Bronchial epithelial cell (primary cell): ENCODE measurements at regions not wholly inside any gene's neighbourhood (a gene's known extent, or its start where the extent isn't known, plus 50 kb on each side); places are given as distances from the start of the nearest gene placed in this dataset.

ENCODE experiments used
- DNase-seq: peaks from one replicate; pipeline ENCODE4 v3.0.0-alpha.2; 2010; ENCODE audit warnings: low read depth
- FAIRE-seq: peaks from 2 replicates; lab custom pipeline; 2011; peaks lifted over from hg19 to GRCh38; lab: Jason Lieb, UNC
- H3K27me3 ChIP-seq: 2 replicates; pipeline ENCODE4 v1.5.1; 2011; ENCODE audit warnings: low read length; ENCODE audit not compliant: control insufficient read depth, insufficient read depth
- H3K36me3 ChIP-seq: 2 replicates; pipeline ENCODE4 v1.5.1; 2011; ENCODE audit warnings: low read length; ENCODE audit not compliant: control insufficient read depth, insufficient read depth
- H3K4me3 ChIP-seq: 2 replicates; pipeline ENCODE4 v1.5.1; 2011; ENCODE audit warnings: mild to moderate bottlenecking, low read depth, low read length, control low read depth
- TF ChIP-seq, protein P1 (sequence below): IDR thresholded peaks from 2 replicates; pipeline ENCODE4 v1.5.1; 2011; ENCODE audit warnings: mild to moderate bottlenecking, moderate library complexity, low read length, control low read depth, inconsistent platforms; ENCODE audit not compliant: insufficient read depth, severe bottlenecking

GRCh38 chr22:46073683-46074504 lies 76.4 kb upstream of the PPARA start:
- TF ChIP-seq, protein P1, sequence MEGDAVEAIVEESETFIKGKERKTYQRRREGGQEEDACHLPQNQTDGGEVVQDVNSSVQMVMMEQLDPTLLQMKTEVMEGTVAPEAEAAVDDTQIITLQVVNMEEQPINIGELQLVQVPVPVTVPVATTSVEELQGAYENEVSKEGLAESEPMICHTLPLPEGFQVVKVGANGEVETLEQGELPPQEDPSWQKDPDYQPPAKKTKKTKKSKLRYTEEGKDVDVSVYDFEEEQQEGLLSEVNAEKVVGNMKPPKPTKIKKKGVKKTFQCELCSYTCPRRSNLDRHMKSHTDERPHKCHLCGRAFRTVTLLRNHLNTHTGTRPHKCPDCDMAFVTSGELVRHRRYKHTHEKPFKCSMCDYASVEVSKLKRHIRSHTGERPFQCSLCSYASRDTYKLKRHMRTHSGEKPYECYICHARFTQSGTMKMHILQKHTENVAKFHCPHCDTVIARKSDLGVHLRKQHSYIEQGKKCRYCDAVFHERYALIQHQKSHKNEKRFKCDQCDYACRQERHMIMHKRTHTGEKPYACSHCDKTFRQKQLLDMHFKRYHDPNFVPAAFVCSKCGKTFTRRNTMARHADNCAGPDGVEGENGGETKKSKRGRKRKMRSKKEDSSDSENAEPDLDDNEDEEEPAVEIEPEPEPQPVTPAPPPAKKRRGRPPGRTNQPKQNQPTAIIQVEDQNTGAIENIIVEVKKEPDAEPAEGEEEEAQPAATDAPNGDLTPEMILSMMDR = no peak
- DNase-seq (peak; percentile 9), FAIRE-seq (no peak)
- H3K4me3 ChIP-seq = peak overlapping the region; percentile 92
- peaks cover 18% of the 10 kb centered on the region for H3K36me3 ChIP-seq
- no peaks in the 10 kb centered on the region for H3K27me3 ChIP-seq

DNA sequence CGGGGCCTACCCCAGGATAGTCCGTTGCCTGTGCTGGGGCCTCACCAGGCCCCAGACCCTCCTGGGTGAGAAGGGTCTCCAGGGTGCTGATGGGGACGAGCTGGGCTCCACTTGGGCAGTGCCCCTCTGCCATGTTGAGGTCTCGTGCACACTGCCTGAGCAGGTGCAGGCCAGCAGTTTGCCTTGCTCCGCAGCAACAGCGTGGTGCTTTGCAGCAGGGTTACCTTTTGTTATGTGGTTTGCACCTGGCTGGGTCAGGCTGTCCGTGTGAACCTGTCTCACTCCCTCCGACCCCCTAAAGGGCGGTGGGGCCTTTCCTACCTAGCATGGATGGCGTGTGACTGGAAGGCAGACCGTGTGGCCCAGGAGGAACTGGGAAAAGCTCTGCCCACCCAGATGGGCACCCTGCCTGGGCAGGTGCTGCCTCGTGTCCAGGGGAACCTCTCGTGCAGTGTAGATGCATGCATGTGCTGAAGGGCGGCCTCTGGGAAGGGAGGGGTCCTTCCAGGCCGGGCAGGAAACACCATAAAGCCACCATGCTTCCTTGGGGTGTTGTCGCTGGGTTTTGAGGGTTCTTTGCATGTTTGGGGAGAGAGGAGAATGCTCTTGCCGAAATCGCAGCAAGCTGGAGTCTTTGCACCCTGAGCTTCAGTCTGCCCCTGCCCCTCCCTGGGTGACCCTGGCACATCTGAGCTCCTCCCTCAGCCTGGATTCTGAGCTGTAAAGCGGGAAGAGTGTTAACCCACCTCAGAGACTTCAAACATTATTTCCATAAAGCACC lies 75.4 kb upstream of the PPARA start:
- peak overlapping the region; percentile 92 for H3K4me3 ChIP-seq
- DNase-seq (no peak), FAIRE-seq (no peak)
- no peaks in the 10 kb centered on the region for H3K27me3 ChIP-seq
- H3K36me3 ChIP-seq = peaks cover 26% of the 10 kb centered on the region
- TF ChIP-seq, protein P1 = no peak

- peaks cover 28% of the 10 kb centered on the region for H3K36me3 ChIP-seq
These were observed 74.4 kb upstream of the PPARA start for GRCh38 chr22:46075764-46076531.

DNA sequence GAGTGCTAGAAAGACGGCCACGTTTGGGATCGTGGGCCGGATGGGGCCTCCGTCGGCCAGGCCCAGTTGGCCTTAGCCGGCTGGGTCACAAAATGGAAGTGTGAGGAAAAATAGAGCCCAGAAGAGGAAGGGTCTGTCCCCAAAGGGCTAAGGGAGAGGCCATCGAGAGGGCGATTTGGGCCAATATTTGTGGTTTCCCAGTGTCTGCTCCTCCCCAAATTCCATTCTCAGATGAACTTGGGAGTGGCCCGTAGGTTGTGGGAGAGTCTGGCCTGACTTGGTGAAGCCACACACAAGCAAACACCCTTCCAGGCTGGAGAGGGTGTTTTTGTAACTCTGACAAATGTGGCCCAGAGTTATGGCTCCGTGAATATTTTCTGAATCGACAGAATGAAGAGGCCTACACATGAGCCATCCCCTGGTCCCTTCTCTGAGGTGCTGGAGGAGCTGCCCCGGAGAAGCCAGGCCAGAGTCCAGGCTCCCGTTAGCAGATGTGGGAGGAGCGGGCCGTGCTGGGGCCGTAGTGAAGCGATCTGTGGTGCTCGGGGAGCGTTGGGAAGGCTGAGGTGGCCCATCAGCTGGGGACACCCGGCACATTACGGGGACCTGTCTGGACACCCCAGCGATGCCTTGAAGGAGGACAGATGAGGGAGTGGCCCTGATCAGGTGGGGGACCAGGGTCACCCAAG lies 73.5 kb upstream of the PPARA start:
- Histone ChIP-seq H3K27me3 (no peaks in the 10 kb centered on the region), H3K4me3 (peak overlapping the region; percentile 13), H3K36me3 (peaks cover 33% of the 10 kb centered on the region)
- DNase-seq (peak; percentile 32), FAIRE-seq (peak; percentile 86)
- TF ChIP-seq, protein P1 = no peak

More at GRCh38 chr22:46075764-46076531, 74.4 kb upstream of the PPARA start:
- TF ChIP-seq, protein P1 = no peak
- H3K27me3 ChIP-seq = no peaks in the 10 kb centered on the region
- H3K4me3 ChIP-seq = peak overlapping the region; percentile 12
- no peak for DNase-seq
- FAIRE-seq = peak; percentile 7

GRCh38 chr22:46077669-46078099 lies 72.6 kb upstream of the PPARA start:
- Histone ChIP-seq H3K27me3 (no peaks in the 10 kb centered on the region), H3K36me3 (peaks cover 33% of the 10 kb centered on the region), H3K4me3 (no peak overlapping the region)
- no peak for FAIRE-seq
- DNase-seq = no peak
- TF ChIP-seq, protein P1 = no peak
